ENCODE measurements at regions not wholly inside any gene's neighbourhood (a gene's known extent, or its start where the extent isn't known, plus 50 kb on each side); places are given as distances from the start of the nearest gene placed in this dataset.

GRCh38 chr6:129967427-129967826, 51.0 kb upstream of the L3MBTL3 start:
- DNase-seq: no peak

- no peak for DNase-seq
Observed at GRCh38 chr6:129966125-129966524, 52.3 kb upstream of the L3MBTL3 start.

- DNase-seq: no peak
Observed at GRCh38 chr6:129965096-129965495, 53.3 kb upstream of the L3MBTL3 start.

- no peak for DNase-seq
Observed at GRCh38 chr6:129959358-129959930, 58.9 kb upstream of the L3MBTL3 start.

GRCh38 chr6:129957941-129958898, 60.2 kb upstream of the L3MBTL3 start:
- no peak for DNase-seq

- DNase-seq: no peak
Observed at GRCh38 chr6:129955584-129955983, 62.8 kb upstream of the L3MBTL3 start.

GRCh38 chr6:129954749-129955431, 63.5 kb upstream of the L3MBTL3 start:
- DNase-seq: no peak

- no peak for DNase-seq
Observed at GRCh38 chr6:129947797-129948196, 70.6 kb upstream of the L3MBTL3 start.

GRCh38 chr6:129946439-129947140, 71.8 kb upstream of the L3MBTL3 start:
- DNase-seq: no peak

GRCh38 chr6:129943637-129944271, 74.6 kb upstream of the L3MBTL3 start:
- no peak for DNase-seq

GRCh38 chr6:129940454-129941195, 77.8 kb upstream of the L3MBTL3 start:
- no peak for DNase-seq

- no peak for DNase-seq
Observed at GRCh38 chr6:129938249-129939020, 77.3 kb upstream of the TMEM244 start.

- DNase-seq: peak; percentile 33 to 64
Observed at GRCh38 chr6:129936329-129937165, 75.4 kb upstream of the TMEM244 start.

GRCh38 chr6:129932321-129932720, 71.2 kb upstream of the TMEM244 start:
- DNase-seq: no peak

- no peak for DNase-seq
Observed at GRCh38 chr6:129929433-129929832, 68.3 kb upstream of the TMEM244 start.

GRCh38 chr6:129923530-129924250, 62.6 kb upstream of the TMEM244 start:
- DNase-seq: no peak

GRCh38 chr6:129921169-129921817, 60.2 kb upstream of the TMEM244 start:
- no peak for DNase-seq

- no peak for DNase-seq
Observed at GRCh38 chr6:129920103-129920798, 59.1 kb upstream of the TMEM244 start.

Data from CD4-positive, alpha-beta T cell treated with Interferon alpha-2 for 1 hour (primary cell).